Sigmoid colon (tissue), 6 donors: ENCODE measurements at regions not wholly inside any gene's neighbourhood (a gene's known extent, or its start where the extent isn't known, plus 50 kb on each side); places are given as distances from the start of the nearest gene placed in this dataset.

Experiments used
- DNase-seq: peaks from one replicate; pipeline ENCODE4 v3.0.0-alpha.2; 2019
- H3K27ac ChIP-seq, 4 donors: fragments of 200-600 bp; sonication (generic); one replicate each; pipeline ENCODE4 v1.5.1; 2016 to 2019; ENCODE audit warnings: mild to moderate bottlenecking in 1 of 4
- H3K27me3 ChIP-seq, 3 donors: fragments of 200-600 bp; sonication (generic); one replicate each; pipeline ENCODE4 v1.5.1; 2019; ENCODE audit warnings: mild to moderate bottlenecking in 1 of 3
- H3K36me3 ChIP-seq, 4 donors: fragments of 200-600 bp; sonication (generic); one replicate each; pipeline ENCODE4 v1.5.1; 2016 to 2019
- H3K4me1 ChIP-seq, 4 donors: fragments of 200-600 bp; sonication (generic); one replicate each; pipeline ENCODE4 v1.5.1; 2017 to 2019
- H3K4me3 ChIP-seq, 4 donors: fragments of 200-600 bp; sonication (generic); one replicate each; pipeline ENCODE4 v1.5.1; 2017 to 2019; ENCODE audit warnings: mild to moderate bottlenecking in 2 of 4, moderate library complexity in 1 of 4
- H3K9me3 ChIP-seq, 4 donors: fragments of 200-600 bp in 3 of 4; sonication (generic) in 3 of 4; one replicate each; pipeline versions ENCODE4 v1.5.1 to v1.6.1; 2013 to 2019
- EP300 ChIP-seq, 4 donors: sonication (generic); formaldehyde crosslinking; IDR thresholded peaks; one replicate each; pipeline ENCODE4 v1.6.1; 2017; ENCODE audit warnings: antibody characterized with exemption in 4 of 4
- POLR2A ChIP-seq, 2 donors: fragments of 450-650 bp; IDR thresholded peaks; one replicate each; pipeline ENCODE4 v1.6.1; 2016; ENCODE audit warnings: antibody characterized with exemption in 2 of 2, mild to moderate bottlenecking in 2 of 2, moderate library complexity in 2 of 2
- POLR2AphosphoS5 ChIP-seq, 4 donors: sonication (generic); formaldehyde crosslinking; IDR thresholded peaks; one replicate each; pipeline ENCODE4 v1.6.1; 2017; ENCODE audit warnings: antibody characterized with exemption in 4 of 4
- WGBS, 2 donors: extraction: QIAGEN DNeasy Blood & Tissue Kit; methylation state at CpG; one replicate each; pipeline ENCODE4 v1.1.7; 2013; 5-methylcytosine and 5-hydroxymethylcytosine counted together
- intact Hi-C: fragments of 100-400 bp; cut with DNase I; formaldehyde crosslinking; loops from one replicate; pipeline ENCODE4 v1.15.1; 2023
- TF ChIP-seq, protein P1 (sequence below), 4 experiments: fragments of 450-650 bp in 3 of 4; fragments of 200-600 bp in 1 of 4; IDR thresholded peaks; one replicate each; pipeline ENCODE4 v1.5.1; 2016 to 2019; ENCODE audit warnings: antibody characterized with exemption in 4 of 4, mild to moderate bottlenecking in 3 of 4, moderate library complexity in 2 of 4
- donor health status: healthy with polysubstance abuse.
- donor health status: healthy.

DNA sequence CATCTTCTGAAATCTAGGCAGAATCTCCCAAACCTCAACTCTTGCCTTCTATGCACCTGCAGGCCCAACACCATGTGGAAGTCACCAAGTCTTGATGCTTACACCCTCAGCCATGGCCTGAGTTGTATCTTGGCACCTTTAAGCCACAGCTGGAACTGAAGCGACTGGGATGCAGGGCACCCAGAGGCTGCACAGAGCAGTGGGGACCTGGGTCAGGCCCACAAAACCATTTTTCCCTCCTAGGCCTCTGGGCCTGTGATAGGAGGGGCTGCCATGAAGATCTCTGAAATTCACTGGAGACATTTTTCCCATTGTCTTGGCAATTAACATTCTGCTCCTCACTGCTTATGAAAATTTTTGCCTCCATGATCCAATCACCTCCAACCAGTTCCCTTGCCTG lies 1388.5 kb downstream of the ADGRL3 start:
- TF ChIP-seq POLR2A (IDR thresholded peaks at IDR 0.05) (no peak), EP300 (IDR thresholded peaks at IDR 0.05) (no peak), POLR2AphosphoS5 (IDR thresholded peaks at IDR 0.05) (no peak)
- TF ChIP-seq, protein P1, sequence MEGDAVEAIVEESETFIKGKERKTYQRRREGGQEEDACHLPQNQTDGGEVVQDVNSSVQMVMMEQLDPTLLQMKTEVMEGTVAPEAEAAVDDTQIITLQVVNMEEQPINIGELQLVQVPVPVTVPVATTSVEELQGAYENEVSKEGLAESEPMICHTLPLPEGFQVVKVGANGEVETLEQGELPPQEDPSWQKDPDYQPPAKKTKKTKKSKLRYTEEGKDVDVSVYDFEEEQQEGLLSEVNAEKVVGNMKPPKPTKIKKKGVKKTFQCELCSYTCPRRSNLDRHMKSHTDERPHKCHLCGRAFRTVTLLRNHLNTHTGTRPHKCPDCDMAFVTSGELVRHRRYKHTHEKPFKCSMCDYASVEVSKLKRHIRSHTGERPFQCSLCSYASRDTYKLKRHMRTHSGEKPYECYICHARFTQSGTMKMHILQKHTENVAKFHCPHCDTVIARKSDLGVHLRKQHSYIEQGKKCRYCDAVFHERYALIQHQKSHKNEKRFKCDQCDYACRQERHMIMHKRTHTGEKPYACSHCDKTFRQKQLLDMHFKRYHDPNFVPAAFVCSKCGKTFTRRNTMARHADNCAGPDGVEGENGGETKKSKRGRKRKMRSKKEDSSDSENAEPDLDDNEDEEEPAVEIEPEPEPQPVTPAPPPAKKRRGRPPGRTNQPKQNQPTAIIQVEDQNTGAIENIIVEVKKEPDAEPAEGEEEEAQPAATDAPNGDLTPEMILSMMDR (IDR thresholded peaks at IDR 0.05) = no peak
- Histone ChIP-seq H3K27ac (no peak overlapping the region), H3K36me3 (no peaks in the 10 kb centered on the region), H3K27me3 (no peaks in the 10 kb centered on the region), H3K4me3 (no peak overlapping the region), H3K4me1 (no peaks in the 10 kb centered on the region), H3K9me3 (no peaks in the 10 kb centered on the region)
- intact Hi-C loops = no loop called here
- WGBS, 2 donors = 82 to 91% methylated on average over 1 of the region's 1 CpG
- DNase-seq = no peak

DNA sequence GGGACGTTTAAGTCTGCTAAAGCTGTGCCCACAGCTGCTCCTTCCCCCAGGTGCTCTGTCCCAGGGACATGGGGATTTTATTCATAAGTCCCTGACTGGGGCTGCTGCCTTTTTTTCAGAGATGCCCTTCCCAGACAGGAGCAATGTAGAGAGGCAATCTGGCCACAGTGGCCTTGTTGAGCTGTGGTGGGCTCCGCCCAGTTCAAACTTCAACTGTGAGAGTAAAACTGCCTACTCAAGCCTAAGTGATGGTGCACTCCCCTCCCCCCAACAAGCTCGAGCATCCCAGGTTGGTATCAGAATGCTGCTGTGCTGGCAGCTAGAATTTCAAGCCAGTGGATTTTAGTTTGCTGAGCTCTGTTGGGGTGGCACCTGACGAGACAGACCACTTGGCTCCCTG lies 1371.4 kb downstream of the ADGRL3 start:
- WGBS, 2 donors = 40 to 83% methylated on average over 4 of the region's 4 CpGs
- Histone ChIP-seq H3K27me3 (no peaks in the 10 kb centered on the region), H3K27ac (no peak overlapping the region), H3K4me3 (no peak overlapping the region), H3K4me1 (no peaks in the 10 kb centered on the region), H3K9me3 (no peaks in the 10 kb centered on the region), H3K36me3 (no peaks in the 10 kb centered on the region)
- no peak for DNase-seq
- TF ChIP-seq EP300 (IDR thresholded peaks at IDR 0.05) (no peak), POLR2A (IDR thresholded peaks at IDR 0.05) (no peak), POLR2AphosphoS5 (IDR thresholded peaks at IDR 0.05) (no peak)
- TF ChIP-seq, protein P1 (IDR thresholded peaks at IDR 0.05) = no peak
- intact Hi-C loops = no loop called here

- Histone ChIP-seq H3K27ac (no peak overlapping the region), H3K9me3 (no peaks in the 10 kb centered on the region), H3K4me1 (no peaks in the 10 kb centered on the region), H3K27me3 (no peaks in the 10 kb centered on the region), H3K36me3 (no peaks in the 10 kb centered on the region), H3K4me3 (no peak overlapping the region)
- no peak for DNase-seq
- intact Hi-C loops = no loop called here
- TF ChIP-seq, protein P1 (IDR thresholded peaks at IDR 0.05) = no peak
- TF ChIP-seq EP300 (IDR thresholded peaks at IDR 0.05) (no peak), POLR2AphosphoS5 (IDR thresholded peaks at IDR 0.05) (no peak), POLR2A (IDR thresholded peaks at IDR 0.05) (no peak)
Observed at GRCh38 chr4:62560858-62561257, 1360.7 kb downstream of the ADGRL3 start.

GRCh38 chr4:62550121-62550520 lies 1350.0 kb downstream of the ADGRL3 start:
- DNase-seq = no peak
- H3K4me3 ChIP-seq = no peak overlapping the region
- no peaks in the 10 kb centered on the region for H3K9me3 ChIP-seq
- no peak for TF ChIP-seq EP300 (IDR thresholded peaks at IDR 0.05)
- no peak for TF ChIP-seq POLR2AphosphoS5 (IDR thresholded peaks at IDR 0.05)
- TF ChIP-seq, protein P1 (IDR thresholded peaks at IDR 0.05) = no peak
- no peak for TF ChIP-seq POLR2A (IDR thresholded peaks at IDR 0.05)
- intact Hi-C loops = no loop called here
- no peaks in the 10 kb centered on the region for H3K4me1 ChIP-seq
- WGBS, 2 donors = 25 to 68% methylated on average over 2 of the region's 2 CpGs
- no peaks in the 10 kb centered on the region for H3K27me3 ChIP-seq
- no peaks in the 10 kb centered on the region for H3K36me3 ChIP-seq
- no peak overlapping the region for H3K27ac ChIP-seq

DNA sequence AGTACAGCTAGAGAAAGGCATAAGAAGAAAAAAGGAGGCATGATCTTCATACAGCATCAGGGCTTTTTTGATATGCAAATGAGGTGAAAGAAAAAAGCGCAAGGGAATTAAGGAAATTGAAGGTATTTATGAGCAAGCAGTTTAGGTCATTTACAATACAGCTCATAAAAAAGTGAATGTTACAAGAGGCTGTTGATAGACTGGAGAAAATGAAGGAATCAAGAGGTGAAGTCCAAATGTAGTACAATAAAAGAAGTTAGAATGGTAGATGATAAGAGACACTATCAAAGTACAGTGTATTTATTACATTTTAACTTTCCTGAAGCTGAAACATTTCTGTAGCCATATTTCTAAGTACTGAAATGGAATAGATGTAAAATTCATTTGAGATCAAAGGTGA lies 1349.5 kb downstream of the ADGRL3 start:
- Histone ChIP-seq H3K36me3 (no peaks in the 10 kb centered on the region), H3K27ac (no peak overlapping the region), H3K4me3 (no peak overlapping the region), H3K4me1 (no peaks in the 10 kb centered on the region), H3K9me3 (no peaks in the 10 kb centered on the region), H3K27me3 (no peaks in the 10 kb centered on the region)
- intact Hi-C loops = no loop called here
- no peak for TF ChIP-seq POLR2AphosphoS5 (IDR thresholded peaks at IDR 0.05)
- no peak for TF ChIP-seq EP300 (IDR thresholded peaks at IDR 0.05)
- TF ChIP-seq, protein P1 (IDR thresholded peaks at IDR 0.05) = no peak
- no peak for TF ChIP-seq POLR2A (IDR thresholded peaks at IDR 0.05)
- 22 to 68% methylated on average over 1 of the region's 1 CpG for WGBS, 2 donors
- DNase-seq = no peak
